Tibial artery (tissue), 4 donors: ENCODE measurements at regions not wholly inside any gene's neighbourhood (a gene's known extent, or its start where the extent isn't known, plus 50 kb on each side); places are given as distances from the start of the nearest gene placed in this dataset.

Experiments used
- DNase-seq, 2 donors: peaks; one replicate each; pipeline ENCODE4 v3.0.0-alpha.2; 2019
- H3K27ac ChIP-seq, 2 donors: fragments of 200-600 bp; sonication (generic) in 1 of 2; 1 replicate in 1 of 2; 2 replicates in 1 of 2; pipeline ENCODE4 v1.5.1; 2018 to 2019; ENCODE audit warnings: mild to moderate bottlenecking in 1 of 2
- H3K27me3 ChIP-seq, 2 donors: fragments of 200-600 bp; sonication (generic) in 1 of 2; one replicate each; pipeline versions ENCODE4 v1.5.1 to v1.6.0; 2016 to 2019
- H3K36me3 ChIP-seq, 3 donors: fragments of 200-600 bp; sonication (generic) in 2 of 3; one replicate each; pipeline ENCODE4 v1.5.1; 2016 to 2019; ENCODE audit warnings: mild to moderate bottlenecking in 2 of 3
- H3K4me1 ChIP-seq, 4 donors: fragments of 200-600 bp; sonication (generic) in 2 of 4; 1 replicate in 3 of 4; 2 replicates in 1 of 4; pipeline ENCODE4 v1.5.1; 2016 to 2019
- H3K4me3 ChIP-seq, 2 donors: fragments of 200-600 bp; sonication (generic) in 1 of 2; 1 replicate in 1 of 2; 2 replicates in 1 of 2; pipeline ENCODE4 v1.5.1; 2018 to 2019; ENCODE audit warnings: mild to moderate bottlenecking in 2 of 2
- H3K9me3 ChIP-seq, 3 donors: fragments of 200-600 bp; sonication (generic) in 1 of 3; one replicate each; pipeline ENCODE4 v1.5.1; 2016 to 2019
- CTCF ChIP-seq, 2 experiments: fragments of 200-600 bp in 1 of 2; fragments of 450-650 bp in 1 of 2; IDR thresholded peaks; one replicate each; pipeline ENCODE4 v1.5.1; 2017 to 2019; ENCODE audit warnings: antibody characterized with exemption in 2 of 2, mild to moderate bottlenecking in 1 of 2, moderate library complexity in 1 of 2
- intact Hi-C: fragments of 100-400 bp; cut with DNase I; formaldehyde crosslinking; loops from one replicate; pipeline ENCODE4 v1.15.0; 2023; ENCODE audit warnings: low total_unique reads

DNA sequence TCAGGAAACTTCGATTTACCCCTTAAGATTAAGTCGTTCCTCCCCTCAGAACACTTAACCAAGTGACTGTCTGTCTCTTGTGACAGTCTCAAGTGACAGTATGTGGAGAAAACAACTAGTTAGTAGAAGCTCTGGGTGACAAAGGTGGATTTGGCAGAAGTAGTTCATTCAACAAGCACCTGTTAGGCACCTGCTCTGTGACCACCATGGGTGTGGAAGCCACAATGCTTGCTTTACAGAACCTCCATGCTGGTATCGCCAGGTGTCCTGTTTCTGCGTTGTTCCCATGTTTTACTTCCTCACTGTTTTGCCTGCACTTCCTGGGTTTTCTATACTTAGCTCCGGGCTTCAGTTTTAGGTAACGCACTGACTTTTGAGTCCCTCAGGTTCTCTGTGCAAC, 337.4 kb upstream of the DCC start:
- intact Hi-C loops, result no loop called here
- Histone ChIP-seq H3K4me3 (no peak overlapping the region), H3K27me3 (no peaks in the 10 kb centered on the region), H3K36me3 (no peaks in the 10 kb centered on the region), H3K4me1 (no peaks in the 10 kb centered on the region), H3K9me3 (no peaks in the 10 kb centered on the region), H3K27ac (no peak overlapping the region)
- DNase-seq, result no peak
- TF ChIP-seq CTCF (IDR thresholded peaks at IDR 0.05), result no peak

DNA sequence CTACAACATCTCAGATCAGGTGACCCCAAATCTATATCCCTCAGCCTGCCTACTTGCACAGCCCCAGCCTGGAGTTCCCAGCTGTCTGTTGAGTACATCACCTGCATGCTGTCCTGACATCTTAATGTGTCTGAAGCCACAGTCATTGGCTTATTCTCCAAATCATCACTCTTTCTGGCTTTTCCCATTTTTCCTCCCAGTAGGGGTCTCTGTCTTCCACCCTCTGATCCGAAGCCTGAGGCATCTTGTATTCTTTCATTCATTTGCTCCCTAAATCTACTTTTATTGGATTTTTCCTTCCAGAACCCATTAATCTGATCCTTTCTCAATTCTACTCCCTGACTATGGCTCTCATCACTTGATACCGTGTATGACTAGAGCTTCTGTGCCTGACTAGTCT, 332.9 kb upstream of the DCC start:
- no peak for TF ChIP-seq CTCF (IDR thresholded peaks at IDR 0.05)
- Histone ChIP-seq H3K27me3 (no peaks in the 10 kb centered on the region), H3K27ac (no peak overlapping the region), H3K4me3 (no peak overlapping the region), H3K36me3 (no peaks in the 10 kb centered on the region), H3K4me1 (no peaks in the 10 kb centered on the region), H3K9me3 (no peaks in the 10 kb centered on the region)
- intact Hi-C loops, result no loop called here
- no peak for DNase-seq

DNA sequence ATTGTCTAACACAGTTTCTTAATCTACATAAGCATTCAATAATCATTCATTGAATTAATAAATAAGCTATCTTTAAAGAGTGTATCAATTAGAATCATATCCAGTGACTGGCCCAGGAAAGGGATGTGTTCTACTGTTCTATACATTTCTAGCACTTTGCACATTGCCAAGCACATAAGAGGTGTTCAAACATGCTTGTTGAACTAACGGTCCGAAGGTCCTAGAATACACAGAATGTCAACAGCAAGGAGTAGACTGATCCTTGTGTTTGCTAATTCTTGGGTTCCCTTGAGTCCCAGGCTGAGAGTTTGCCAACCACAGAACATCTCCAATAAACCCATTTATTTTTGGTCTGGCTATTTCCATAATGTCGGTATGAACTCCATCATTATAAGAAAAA, 331.7 kb upstream of the DCC start:
- Histone ChIP-seq H3K27me3 (no peaks in the 10 kb centered on the region), H3K36me3 (no peaks in the 10 kb centered on the region), H3K4me1 (no peaks in the 10 kb centered on the region), H3K27ac (no peak overlapping the region), H3K4me3 (no peak overlapping the region), H3K9me3 (no peaks in the 10 kb centered on the region)
- TF ChIP-seq CTCF (IDR thresholded peaks at IDR 0.05), result no peak
- intact Hi-C loops, result no loop called here
- no peak for DNase-seq

GRCh38 chr18:52008736-52009135, 331.3 kb upstream of the DCC start:
- Histone ChIP-seq H3K36me3 (no peaks in the 10 kb centered on the region), H3K27ac (no peak overlapping the region), H3K4me3 (no peak overlapping the region), H3K4me1 (no peaks in the 10 kb centered on the region), H3K27me3 (no peaks in the 10 kb centered on the region), H3K9me3 (no peaks in the 10 kb centered on the region)
- DNase-seq, result no peak
- intact Hi-C loops, result no loop called here
- no peak for TF ChIP-seq CTCF (IDR thresholded peaks at IDR 0.05)

DNA sequence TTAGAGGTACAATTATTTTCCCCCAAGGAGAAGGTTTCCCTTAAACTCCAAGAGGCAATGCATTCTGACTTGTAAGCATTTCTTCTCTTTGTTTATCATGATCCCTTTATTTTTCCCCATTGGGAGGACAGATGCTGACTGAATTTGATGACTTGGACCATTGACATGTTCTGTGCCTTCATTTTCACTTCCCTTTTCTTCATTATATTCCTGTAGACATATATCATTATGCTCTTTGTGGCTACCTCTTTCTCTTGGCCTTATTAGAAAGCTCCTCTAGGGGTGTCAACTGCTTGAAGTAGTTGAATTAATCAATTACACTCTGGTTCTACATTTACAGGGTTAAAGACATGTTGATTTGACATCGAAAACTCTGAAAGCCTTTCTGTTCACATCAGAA, 330.0 kb upstream of the DCC start:
- TF ChIP-seq CTCF (IDR thresholded peaks at IDR 0.05), result no peak
- no peak overlapping the region for H3K4me3 ChIP-seq

DNA sequence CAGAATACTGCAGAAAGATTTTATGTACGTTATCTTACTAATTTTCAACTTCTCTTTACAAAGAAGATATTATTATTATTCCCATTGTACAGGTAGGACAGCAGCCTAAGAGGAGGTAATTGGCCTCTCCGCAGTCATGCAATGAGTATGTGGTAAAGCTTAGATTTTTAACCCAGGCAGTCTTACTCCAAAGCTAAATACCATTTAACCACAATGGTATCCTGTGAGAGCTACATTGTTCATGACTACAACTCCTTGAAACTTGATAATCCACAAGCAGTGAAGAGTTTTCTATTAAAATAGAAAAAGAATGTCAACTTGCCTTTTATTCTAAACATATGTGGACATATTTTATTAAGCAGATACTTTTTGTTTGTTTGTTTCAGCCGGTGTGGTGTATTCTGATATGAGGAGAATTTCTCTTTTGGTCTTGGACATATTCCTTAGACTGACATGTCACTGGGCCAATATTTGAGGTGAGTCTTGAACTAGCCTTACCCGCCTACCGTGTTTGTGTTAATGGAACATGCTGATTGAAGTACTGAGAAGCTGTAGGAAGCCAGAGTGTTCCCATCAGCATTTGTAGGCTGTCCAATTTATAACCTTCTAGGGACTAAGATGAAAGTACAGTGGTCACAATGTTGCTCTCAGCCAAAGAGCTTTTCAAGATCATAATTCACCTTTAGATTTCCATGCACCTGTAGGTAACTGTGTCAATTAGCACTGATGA, 293.9 kb upstream of the DCC start:
- H3K36me3 ChIP-seq, result no peaks in the 10 kb centered on the region
- H3K4me1 ChIP-seq, result no peaks in the 10 kb centered on the region
- no peak overlapping the region for H3K4me3 ChIP-seq
- intact Hi-C loops, result no loop called here
- DNase-seq, result no peak
- H3K27me3 ChIP-seq, result no peaks in the 10 kb centered on the region
- no peak overlapping the region for H3K27ac ChIP-seq
- no peaks in the 10 kb centered on the region for H3K9me3 ChIP-seq
- TF ChIP-seq CTCF (IDR thresholded peaks at IDR 0.05), result no peak

More for the DNA sequence above, 330.0 kb upstream of the DCC start:
- Histone ChIP-seq H3K36me3 (no peaks in the 10 kb centered on the region), H3K9me3 (no peaks in the 10 kb centered on the region), H3K27ac (no peak overlapping the region), H3K4me1 (no peaks in the 10 kb centered on the region), H3K27me3 (no peaks in the 10 kb centered on the region)
- intact Hi-C loops, result no loop called here
- DNase-seq, result no peak
